B cell (primary cell): ENCODE measurements at regions not wholly inside any gene's neighbourhood (a gene's known extent, or its start where the extent isn't known, plus 50 kb on each side); places are given as distances from the start of the nearest gene placed in this dataset.
A peak's percentile ranks its signal among the peaks of the same experiment; 100 is the strongest.

ENCODE experiments used
- ATAC-seq: fragments of 200-7000 bp; cut with Tn5 transposase; one replicate; pipeline ENCODE4 v1.10.0; 2021; ENCODE audit warnings: low read depth, mild to moderate bottlenecking, moderate number of reproducible peaks, moderate library complexity
- CTCF ChIA-PET: fragments of 350-600 bp; sonication (Branson Sonifier 250); formaldehyde crosslinking; loops from one replicate; lab custom pipeline; 2021; ENCODE audit warnings: antibody characterized with exemption, inconsistent platforms; lab: Charles Lee
- POLR2A ChIA-PET: fragments of 350-600 bp; sonication (Branson Sonifier 250); formaldehyde crosslinking; loops from one replicate; lab custom pipeline; 2021; ENCODE audit warnings: antibody characterized with exemption; lab: Charles Lee
- DNase-seq: peaks from one replicate; pipeline ENCODE4 v3.0.0; 2013
- H2AFZ ChIP-seq: 2 replicates; pipeline ENCODE4 v1.6.1; 2012; ENCODE audit warnings: mild to moderate bottlenecking, low read depth, low read length; ENCODE audit not compliant: insufficient read depth, poor library complexity, severe bottlenecking
- H3K27ac ChIP-seq, 2 donors: 1 replicate in 1 of 2; 2 replicates in 1 of 2; pipeline ENCODE4 v1.5.1; 2012 to 2013; ENCODE audit warnings: low read length in 2 of 2, mild to moderate bottlenecking in 2 of 2, moderate library complexity in 1 of 2
- H3K27me3 ChIP-seq, 4 experiments: fragments of 200-600 bp in 1 of 4; sonication (generic) in 1 of 4; replicated peaks in 1 of 4; 1 replicate in 2 of 4; 2 replicates in 2 of 4; pipeline versions ENCODE4 v1.6.1 to v1.7.0; 2013 to 2016; ENCODE audit warnings: low read length in 3 of 4, mild to moderate bottlenecking in 2 of 4, mixed read lengths in 1 of 4, moderate library complexity in 1 of 4; ENCODE audit not compliant: insufficient read depth in 4 of 4, control insufficient read depth in 3 of 4; ENCODE audit errors: control extremely low read depth in 1 of 4
- H3K36me3 ChIP-seq, 2 experiments: replicated peaks in 1 of 2; 1 replicate in 1 of 2; 2 replicates in 1 of 2; pipeline versions ENCODE4 v1.6.1 to v1.7.1; 2013; ENCODE audit warnings: low read length in 1 of 2; ENCODE audit not compliant: insufficient read depth in 2 of 2, control insufficient read depth in 1 of 2; ENCODE audit errors: control extremely low read depth in 1 of 2, extremely low read depth in 1 of 2
- H3K4me1 ChIP-seq, 2 donors: fragments of 200-600 bp in 1 of 2; sonication (generic) in 1 of 2; 1 replicate in 1 of 2; 2 replicates in 1 of 2; pipeline versions ENCODE4 v1.5.1 to v1.6.1; 2013 to 2017; ENCODE audit warnings: low read length in 2 of 2; ENCODE audit not compliant: control insufficient read depth in 2 of 2, insufficient read depth in 2 of 2
- H3K4me2 ChIP-seq: replicated peaks from 2 replicates; pipeline ENCODE3; 2012; ENCODE audit warnings: mild to moderate bottlenecking, low read depth, low read length; ENCODE audit not compliant: poor library complexity, severe bottlenecking
- H3K4me3 ChIP-seq, 5 experiments: fragments of 200-600 bp in 1 of 5; sonication (generic) in 1 of 5; 1 replicate in 3 of 5; 2 replicates in 2 of 5; pipeline versions ENCODE4 v1.5.1 to v1.7.0; 2011 to 2016; ENCODE audit warnings: low read length in 4 of 5, mild to moderate bottlenecking in 4 of 5, low read depth in 2 of 5, control low read depth in 1 of 5, moderate library complexity in 1 of 5; ENCODE audit not compliant: insufficient read depth in 1 of 5; ENCODE audit errors: control extremely low read depth in 1 of 5, extremely low read depth in 1 of 5
- H3K79me2 ChIP-seq: fragments of 200-600 bp; sonication (generic); one replicate; pipeline ENCODE4 v1.6.0; 2016; ENCODE audit warnings: low read length; ENCODE audit not compliant: control insufficient read depth, insufficient read depth
- H3K9ac ChIP-seq: fragments of 200-600 bp; sonication (generic); 2 replicates; pipeline ENCODE4 v1.6.1; 2017; ENCODE audit warnings: mild to moderate bottlenecking, low read length, moderate library complexity
- H3K9me3 ChIP-seq, 3 donors: one replicate each; pipeline versions ENCODE4 v1.6.1 to v1.7.1; 2013; ENCODE audit warnings: low read length in 2 of 3; ENCODE audit not compliant: control insufficient read depth in 2 of 3, insufficient read depth in 1 of 3; ENCODE audit errors: control extremely low read depth in 1 of 3
- H4K20me1 ChIP-seq: 2 replicates; pipeline ENCODE4 v1.6.0; 2012; ENCODE audit warnings: mild to moderate bottlenecking, low read length; ENCODE audit not compliant: insufficient read depth, control insufficient read depth, poor library complexity, severe bottlenecking
- H3K27ac Mint-ChIP-seq: one replicate; pipeline ENCODE4 v1.8.0; 2021; ENCODE audit warnings: mixed read lengths
- H3K27me3 Mint-ChIP-seq: one replicate; pipeline ENCODE4 v1.8.0; 2021; ENCODE audit warnings: mixed read lengths
- H3K4me1 Mint-ChIP-seq: one replicate; pipeline ENCODE4 v1.8.0; 2021; ENCODE audit warnings: mixed read lengths
- H3K4me3 Mint-ChIP-seq: one replicate; pipeline ENCODE4 v1.8.0; 2021; ENCODE audit warnings: mixed read lengths
- H3K9me3 Mint-ChIP-seq: one replicate; pipeline ENCODE4 v1.8.0; 2022; ENCODE audit warnings: mixed read lengths; ENCODE audit not compliant: insufficient read depth
- EZH2 ChIP-seq: IDR thresholded peaks from 2 replicates; pipeline ENCODE4 v1.6.1; 2012; ENCODE audit warnings: borderline replicate concordance, low read depth, mild to moderate bottlenecking, moderate library complexity, low read length; ENCODE audit not compliant: insufficient read depth, poor library complexity, severe bottlenecking
- WGBS: methylation state at CpG from one replicate; pipeline ENCODE4 v1.1.5; 2013; ENCODE audit warnings: missing lambda C conversion rate; ENCODE audit not compliant: insufficient coverage; 5-methylcytosine and 5-hydroxymethylcytosine counted together
- intact Hi-C: fragments of 100-400 bp; cut with micrococcal nuclease; formaldehyde crosslinking; loops from one replicate; pipeline ENCODE4 v1.10.0; 2022
- TF ChIP-seq, protein P1 (sequence below): fragments of 200-600 bp; IDR thresholded peaks from one replicate; pipeline ENCODE4 v1.8.0; 2022; ENCODE audit warnings: antibody characterized with exemption, mild to moderate bottlenecking

DNA sequence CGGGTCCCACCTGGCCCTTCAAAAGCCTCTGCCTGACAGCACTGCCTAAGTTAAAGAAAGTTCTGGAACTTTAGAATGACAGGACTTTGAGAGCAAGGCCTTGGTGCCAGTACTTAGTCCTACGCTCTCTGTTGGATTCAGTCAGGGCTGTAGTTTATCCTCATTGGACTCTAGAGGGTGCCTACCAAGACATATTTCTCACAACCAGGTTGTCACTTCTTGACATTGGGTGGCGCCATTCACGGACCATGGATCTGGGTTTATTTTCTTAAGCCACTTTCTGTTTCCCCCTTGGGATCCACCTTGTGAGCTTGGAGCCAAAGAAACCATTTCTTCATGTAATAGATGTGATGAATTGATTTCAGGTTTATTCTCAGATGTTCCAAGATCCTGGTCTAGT lies 787.0 kb upstream of the TBX3 start:
- TF ChIP-seq EZH2: no peak
- TF ChIP-seq, protein P1, sequence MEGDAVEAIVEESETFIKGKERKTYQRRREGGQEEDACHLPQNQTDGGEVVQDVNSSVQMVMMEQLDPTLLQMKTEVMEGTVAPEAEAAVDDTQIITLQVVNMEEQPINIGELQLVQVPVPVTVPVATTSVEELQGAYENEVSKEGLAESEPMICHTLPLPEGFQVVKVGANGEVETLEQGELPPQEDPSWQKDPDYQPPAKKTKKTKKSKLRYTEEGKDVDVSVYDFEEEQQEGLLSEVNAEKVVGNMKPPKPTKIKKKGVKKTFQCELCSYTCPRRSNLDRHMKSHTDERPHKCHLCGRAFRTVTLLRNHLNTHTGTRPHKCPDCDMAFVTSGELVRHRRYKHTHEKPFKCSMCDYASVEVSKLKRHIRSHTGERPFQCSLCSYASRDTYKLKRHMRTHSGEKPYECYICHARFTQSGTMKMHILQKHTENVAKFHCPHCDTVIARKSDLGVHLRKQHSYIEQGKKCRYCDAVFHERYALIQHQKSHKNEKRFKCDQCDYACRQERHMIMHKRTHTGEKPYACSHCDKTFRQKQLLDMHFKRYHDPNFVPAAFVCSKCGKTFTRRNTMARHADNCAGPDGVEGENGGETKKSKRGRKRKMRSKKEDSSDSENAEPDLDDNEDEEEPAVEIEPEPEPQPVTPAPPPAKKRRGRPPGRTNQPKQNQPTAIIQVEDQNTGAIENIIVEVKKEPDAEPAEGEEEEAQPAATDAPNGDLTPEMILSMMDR: no peak
- intact Hi-C loops: no loop called here
- H3K4me2 ChIP-seq: no peak overlapping the region
- H3K36me3 ChIP-seq: no peaks in the 10 kb centered on the region
- POLR2A ChIA-PET: no interaction called here
- H3K79me2 ChIP-seq: no peaks in the 10 kb centered on the region
- WGBS: 100% methylated on average over 1 of the region's 4 CpGs
- H3K9me3 Mint-ChIP-seq: no peaks in the 10 kb centered on the region
- no peak overlapping the region for H3K4me3 Mint-ChIP-seq
- H3K27ac Mint-ChIP-seq: no peak overlapping the region
- no peaks in the 10 kb centered on the region for H3K4me1 Mint-ChIP-seq
- CTCF ChIA-PET: no interaction called here
- peaks cover 0 to 6% (median 0%) of the 10 kb centered on the region in 3 donors for H3K9me3 ChIP-seq
- no peak for DNase-seq
- no peak overlapping the region for H3K4me3 ChIP-seq
- no peak overlapping the region for H3K27ac ChIP-seq
- no peaks in the 10 kb centered on the region for H4K20me1 ChIP-seq
- H2AFZ ChIP-seq: no peak overlapping the region
- no peak for ATAC-seq
- no peak overlapping the region for H3K9ac ChIP-seq
- no peaks in the 10 kb centered on the region for H3K27me3 ChIP-seq
- no peaks in the 10 kb centered on the region for H3K4me1 ChIP-seq
- peaks cover 3% of the 10 kb centered on the region for H3K27me3 Mint-ChIP-seq

DNA sequence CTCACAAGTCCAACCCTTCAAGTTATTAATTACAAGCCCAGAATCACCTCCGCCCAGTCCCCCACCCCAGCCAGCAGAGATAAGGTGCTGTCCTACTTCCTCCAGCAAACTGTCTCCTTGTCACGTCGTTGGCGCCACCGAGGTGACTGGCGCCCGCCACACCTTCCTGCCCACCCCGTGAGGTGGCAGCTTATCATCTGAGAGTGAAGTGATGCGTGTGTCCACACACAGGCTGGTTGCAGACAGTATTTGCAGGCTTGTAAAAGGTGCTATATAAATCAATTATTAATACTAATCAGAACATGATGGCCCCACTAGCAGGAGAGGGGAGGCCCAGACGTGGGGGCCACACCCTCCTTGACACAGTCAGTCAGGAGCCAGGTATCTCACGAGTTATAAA lies 786.6 kb upstream of the TBX3 start:
- ChIA-PET CTCF (no interaction called here), POLR2A (no interaction called here)
- Histone ChIP-seq H4K20me1 (no peaks in the 10 kb centered on the region), H3K9ac (no peak overlapping the region), H3K79me2 (no peaks in the 10 kb centered on the region), H2AFZ (no peak overlapping the region), H3K4me2 (no peak overlapping the region), H3K27ac (no peak overlapping the region), H3K4me1 (no peaks in the 10 kb centered on the region), H3K9me3 (peaks cover 0 to 6% (median 0%) of the 10 kb centered on the region in 3 donors), H3K27me3 (no peaks in the 10 kb centered on the region), H3K4me3 (no peak overlapping the region), H3K36me3 (no peaks in the 10 kb centered on the region)
- ATAC-seq: no peak
- H3K27me3 Mint-ChIP-seq: peaks cover 3% of the 10 kb centered on the region
- no peaks in the 10 kb centered on the region for H3K9me3 Mint-ChIP-seq
- intact Hi-C loops: no loop called here
- no peak for DNase-seq
- no peak for TF ChIP-seq EZH2
- TF ChIP-seq, protein P1: no peak
- H3K4me3 Mint-ChIP-seq: no peak overlapping the region
- 91% methylated on average over 8 of the region's 11 CpGs for WGBS
- no peaks in the 10 kb centered on the region for H3K4me1 Mint-ChIP-seq
- peak overlapping the region; percentile 37 for H3K27ac Mint-ChIP-seq
